ENCODE measurements at regions not wholly inside any gene's neighbourhood (a gene's known extent, or its start where the extent isn't known, plus 50 kb on each side); places are given as distances from the start of the nearest gene placed in this dataset.

DNA sequence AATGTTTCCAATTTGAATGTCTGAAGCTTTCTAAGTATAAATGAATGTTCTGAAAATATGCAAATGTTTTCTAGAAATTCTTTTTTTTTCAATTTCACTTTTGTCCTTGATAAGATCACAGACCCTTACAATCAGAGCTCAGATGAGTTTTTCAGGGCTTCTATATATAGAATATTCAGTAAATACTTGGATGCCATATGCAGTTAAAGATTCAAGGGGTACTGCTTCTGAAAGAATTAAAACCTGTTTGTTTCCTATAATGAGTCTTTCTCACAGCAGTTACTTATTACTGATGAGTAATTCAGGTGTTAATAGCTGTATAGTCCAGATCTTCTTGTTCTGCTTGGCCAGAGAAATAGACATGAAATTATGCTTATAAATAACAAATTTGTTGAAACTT, 812.6 kb downstream of the ZPLD1 start:
- TF ChIP-seq NFRKB (IDR thresholded peaks at IDR 0.05) (no peak), ARNT (IDR thresholded peaks at IDR 0.05) (no peak), SUZ12 (IDR thresholded peaks at IDR 0.05) (no peak), TARDBP (IDR thresholded peaks at IDR 0.05) (no peak), SP1 (IDR thresholded peaks at IDR 0.05) (no peak)

Data from HEK293T (cell line).